ENCODE measurements at regions not wholly inside any gene's neighbourhood (a gene's known extent, or its start where the extent isn't known, plus 50 kb on each side); places are given as distances from the start of the nearest gene placed in this dataset.
A peak's percentile ranks its signal among the peaks of the same experiment; 100 is the strongest.

- H3K4me3 ChIP-seq = no peak overlapping the region
- WGBS, 10 experiments = 0 to 100% (median 75%) methylated on average over 1 to 2 of the region's 2 CpGs; no CpG with 5 or more reads in 5 of the 10 experiments
- H3K27ac ChIP-seq = no peak overlapping the region
- in situ Hi-C loops (cut with MboI; ENCODE audit: low pct_unique_long_range_greater_than_20kb in 2 of 9, low sequenced_read_pairs in 9 of 9, unreplicated experiment in 9 of 9) = no loop called here
- no peak for ATAC-seq (replicated peaks in 6 of 8)
- peaks cover 0 to 15% of the 10 kb centered on the region in 2 donors for H3K4me1 ChIP-seq (replicated peaks in 1 of 2)
Measured at GRCh38 chr17:33816036-33816435, 439.0 kb upstream of the CCL2 start.

GRCh38 chr17:33816842-33817617, 438.1 kb upstream of the CCL2 start:
- in situ Hi-C loops (cut with MboI; ENCODE audit: low pct_unique_long_range_greater_than_20kb in 2 of 9, low sequenced_read_pairs in 9 of 9, unreplicated experiment in 9 of 9) = no loop called here
- Histone ChIP-seq H3K4me3 (no peak overlapping the region), H3K27ac (no peak overlapping the region), H3K4me1 (replicated peaks in 1 of 2) (peaks cover 0 to 7% of the 10 kb centered on the region in 2 donors)
- 12 to 83% (median 50%) methylated on average over 1 to 6 of the region's 9 CpGs; no CpG with 5 or more reads in 3 of the 10 experiments for WGBS, 10 experiments
- ATAC-seq (replicated peaks in 6 of 8) = peak in 1 of 8 experiments; percentile 50

- Histone ChIP-seq H3K4me3 (no peak overlapping the region), H3K27ac (no peak overlapping the region), H3K4me1 (replicated peaks in 1 of 2) (no peaks in the 10 kb centered on the region)
- WGBS, 10 experiments = 17 to 85% (median 60%) methylated on average over 1 to 4 of the region's 4 CpGs; no CpG with 5 or more reads in 2 of the 10 experiments
- in situ Hi-C loops (cut with MboI; ENCODE audit: low pct_unique_long_range_greater_than_20kb in 2 of 9, low sequenced_read_pairs in 9 of 9, unreplicated experiment in 9 of 9) = no loop called here
- ATAC-seq (replicated peaks in 6 of 8) = no peak
Measured at GRCh38 chr17:33819539-33819938, 435.5 kb upstream of the CCL2 start.

GRCh38 chr17:33832262-33832661, 422.8 kb upstream of the CCL2 start:
- peaks cover 0 to 6% of the 10 kb centered on the region in 2 donors for H3K4me1 ChIP-seq (replicated peaks in 1 of 2)
- 0 to 100% (median 31%) methylated on average over 1 to 2 of the region's 2 CpGs for WGBS, 10 experiments
- in situ Hi-C loops (cut with MboI; ENCODE audit: low pct_unique_long_range_greater_than_20kb in 2 of 9, low sequenced_read_pairs in 9 of 9, unreplicated experiment in 9 of 9) = no loop called here
- peak in 3 of 8 experiments; percentile 37 to 66 (median 58) for ATAC-seq (replicated peaks in 6 of 8)
- H3K27ac ChIP-seq = no peak overlapping the region
- no peak overlapping the region for H3K4me3 ChIP-seq

GRCh38 chr17:33837281-33837680, 417.8 kb upstream of the CCL2 start:
- in situ Hi-C loops (cut with MboI; ENCODE audit: low pct_unique_long_range_greater_than_20kb in 2 of 9, low sequenced_read_pairs in 9 of 9, unreplicated experiment in 9 of 9) = no loop called here
- ATAC-seq (replicated peaks in 6 of 8) = peak in 1 of 8 experiments; percentile 34
- no peak overlapping the region for H3K27ac ChIP-seq
- H3K4me3 ChIP-seq = no peak overlapping the region
- peaks cover 0 to 3% of the 10 kb centered on the region in 2 donors for H3K4me1 ChIP-seq (replicated peaks in 1 of 2)

GRCh38 chr17:33838281-33838680, 416.8 kb upstream of the CCL2 start:
- Histone ChIP-seq H3K4me3 (no peak overlapping the region), H3K27ac (no peak overlapping the region), H3K4me1 (replicated peaks in 1 of 2) (no peaks in the 10 kb centered on the region)
- in situ Hi-C loops (cut with MboI; ENCODE audit: low pct_unique_long_range_greater_than_20kb in 2 of 9, low sequenced_read_pairs in 9 of 9, unreplicated experiment in 9 of 9) = no loop called here
- 0 to 76% (median 59%) methylated on average over 1 to 2 of the region's 2 CpGs for WGBS, 10 experiments
- peak in 1 of 8 experiments; percentile 50 for ATAC-seq (replicated peaks in 6 of 8)

- in situ Hi-C loops (cut with MboI; ENCODE audit: low pct_unique_long_range_greater_than_20kb in 2 of 9, low sequenced_read_pairs in 9 of 9, unreplicated experiment in 9 of 9) = no loop called here
- no peak overlapping the region for H3K4me3 ChIP-seq
- 0 to 52% (median 0%) methylated on average over 2 to 4 of the region's 4 CpGs; no CpG with 5 or more reads in 5 of the 10 experiments for WGBS, 10 experiments
- peak in 3 of 8 experiments; percentile 48 to 84 (median 84) for ATAC-seq (replicated peaks in 6 of 8)
- H3K4me1 ChIP-seq (replicated peaks in 1 of 2) = no peaks in the 10 kb centered on the region
- no peak overlapping the region for H3K27ac ChIP-seq
Measured at GRCh38 chr17:33847900-33848299, 407.2 kb upstream of the CCL2 start.

GRCh38 chr17:33848433-33848832, 406.7 kb upstream of the CCL2 start:
- WGBS, 10 experiments = 0 to 100% (median 72%) methylated on average over 1 to 3 of the region's 3 CpGs; no CpG with 5 or more reads in 3 of the 10 experiments
- Histone ChIP-seq H3K27ac (no peak overlapping the region), H3K4me1 (replicated peaks in 1 of 2) (no peaks in the 10 kb centered on the region), H3K4me3 (no peak overlapping the region)
- in situ Hi-C loops (cut with MboI; ENCODE audit: low pct_unique_long_range_greater_than_20kb in 2 of 9, low sequenced_read_pairs in 9 of 9, unreplicated experiment in 9 of 9) = no loop called here
- no peak for ATAC-seq (replicated peaks in 6 of 8)

- Histone ChIP-seq H3K4me1 (replicated peaks in 1 of 2) (no peaks in the 10 kb centered on the region), H3K4me3 (no peak overlapping the region), H3K27ac (no peak overlapping the region)
- ATAC-seq (replicated peaks in 6 of 8) = no peak
- WGBS, 10 experiments = 0 to 100% (median 27%) methylated on average over 1 of the region's 2 CpGs; no CpG with 5 or more reads in 4 of the 10 experiments
- in situ Hi-C loops (cut with MboI; ENCODE audit: low pct_unique_long_range_greater_than_20kb in 2 of 9, low sequenced_read_pairs in 9 of 9, unreplicated experiment in 9 of 9) = no loop called here
Measured at GRCh38 chr17:33854596-33854995, 400.5 kb upstream of the CCL2 start.

- no peak overlapping the region for H3K27ac ChIP-seq
- in situ Hi-C loops (cut with MboI; ENCODE audit: low pct_unique_long_range_greater_than_20kb in 2 of 9, low sequenced_read_pairs in 9 of 9, unreplicated experiment in 9 of 9) = no loop called here
- ATAC-seq (replicated peaks in 6 of 8) = no peak
- 0 to 60% (median 20%) methylated on average over 1 to 5 of the region's 6 CpGs; no CpG with 5 or more reads in 3 of the 10 experiments for WGBS, 10 experiments
- H3K4me3 ChIP-seq = no peak overlapping the region
- no peaks in the 10 kb centered on the region for H3K4me1 ChIP-seq (replicated peaks in 1 of 2)
Measured at GRCh38 chr17:33858121-33858520, 397.0 kb upstream of the CCL2 start.

- in situ Hi-C loops (cut with MboI; ENCODE audit: low pct_unique_long_range_greater_than_20kb in 2 of 9, low sequenced_read_pairs in 9 of 9, unreplicated experiment in 9 of 9) = no loop called here
- no peak for ATAC-seq (replicated peaks in 6 of 8)
- Histone ChIP-seq H3K4me3 (no peak overlapping the region), H3K27ac (no peak overlapping the region), H3K4me1 (replicated peaks in 1 of 2) (no peaks in the 10 kb centered on the region)
- 60 to 67% methylated on average over 1 of the region's 1 CpG; no CpG with 5 or more reads in 8 of the 10 experiments for WGBS, 10 experiments
Measured at GRCh38 chr17:33858682-33859081, 396.4 kb upstream of the CCL2 start.

- Histone ChIP-seq H3K4me1 (replicated peaks in 1 of 2) (peaks cover 0 to 3% of the 10 kb centered on the region in 2 donors), H3K4me3 (no peak overlapping the region), H3K27ac (no peak overlapping the region)
- WGBS, 10 experiments = 0 to 100% (median 62%) methylated on average over 1 to 3 of the region's 4 CpGs; no CpG with 5 or more reads in 3 of the 10 experiments
- in situ Hi-C loops (cut with MboI; ENCODE audit: low pct_unique_long_range_greater_than_20kb in 2 of 9, low sequenced_read_pairs in 9 of 9, unreplicated experiment in 9 of 9) = no loop called here
- no peak for ATAC-seq (replicated peaks in 6 of 8)
Measured at GRCh38 chr17:33862772-33863602, 392.1 kb upstream of the CCL2 start.

- no peak overlapping the region for H3K4me3 ChIP-seq
- H3K4me1 ChIP-seq (replicated peaks in 1 of 2) = peaks cover 0 to 3% of the 10 kb centered on the region in 2 donors
- in situ Hi-C loops (cut with MboI; ENCODE audit: low pct_unique_long_range_greater_than_20kb in 2 of 9, low sequenced_read_pairs in 9 of 9, unreplicated experiment in 9 of 9) = no loop called here
- H3K27ac ChIP-seq = peak overlapping the region in 1 of 2 donors; percentile 19
- peak in 3 of 8 experiments; percentile 25 to 98 (median 77) for ATAC-seq (replicated peaks in 6 of 8)
- 0 to 80% (median 54%) methylated on average over 1 to 3 of the region's 3 CpGs; no CpG with 5 or more reads in 2 of the 10 experiments for WGBS, 10 experiments
Measured at GRCh38 chr17:33864758-33865229, 390.3 kb upstream of the CCL2 start.
